ENCODE measurements at regions not wholly inside any gene's neighbourhood (a gene's known extent, or its start where the extent isn't known, plus 50 kb on each side); places are given as distances from the start of the nearest gene placed in this dataset.

DNA sequence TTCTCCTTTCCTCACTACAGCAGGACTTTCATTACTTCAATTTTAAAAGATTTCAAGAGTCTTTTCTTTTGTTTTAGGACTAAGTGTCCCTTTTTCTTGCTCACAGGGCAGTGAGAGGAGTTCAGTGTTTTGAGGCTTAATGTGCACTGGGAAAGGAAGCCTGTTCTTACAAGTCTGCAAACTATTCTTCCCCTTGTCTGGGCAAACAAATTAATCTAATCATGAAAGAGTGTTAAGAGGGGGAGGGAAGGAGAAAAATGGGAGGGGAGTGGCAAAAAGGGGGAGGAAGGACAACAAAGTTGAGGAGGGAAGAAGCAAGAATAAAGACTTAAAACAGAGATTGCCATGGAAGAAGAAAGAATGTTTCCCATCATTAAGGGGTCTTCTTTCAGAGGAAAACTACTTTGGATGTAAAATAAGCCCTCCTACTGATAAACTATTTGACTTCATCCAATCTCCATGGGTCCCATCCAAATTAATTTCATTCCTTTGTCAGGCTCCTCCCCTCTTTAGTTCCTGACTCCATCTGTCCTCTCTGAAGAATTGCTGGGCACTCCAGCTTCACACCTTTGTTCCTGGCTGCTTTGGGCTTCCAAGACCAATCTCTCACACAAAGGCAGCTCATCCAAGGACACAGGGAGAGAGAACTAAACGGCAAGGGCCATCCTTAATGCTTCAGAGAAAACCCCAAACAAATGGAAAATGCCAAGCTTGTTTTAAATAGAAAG is 244.5 kb downstream of the TPBG start:
- Histone ChIP-seq H3K27ac (replicated peaks in 1 of 4) (peak overlapping the region; percentile 67 to 76 (median 69)), H3K4me1 (peaks cover 0 to 58% (median 43%) of the 10 kb centered on the region in 4 donors), H3K4me3 (no peak overlapping the region), H3K9me3 (no peaks in the 10 kb centered on the region), H3K36me3 (no peaks in the 10 kb centered on the region), H3K27me3 (no peaks in the 10 kb centered on the region)
- 11% methylated on average over 1 of the region's 1 CpG for WGBS
- DNase-seq (ENCODE audit: extremely low spot score) = no peak
- no peak for TF ChIP-seq POLR2AphosphoS5 (IDR thresholded peaks at IDR 0.05)
- TF ChIP-seq, protein P1, sequence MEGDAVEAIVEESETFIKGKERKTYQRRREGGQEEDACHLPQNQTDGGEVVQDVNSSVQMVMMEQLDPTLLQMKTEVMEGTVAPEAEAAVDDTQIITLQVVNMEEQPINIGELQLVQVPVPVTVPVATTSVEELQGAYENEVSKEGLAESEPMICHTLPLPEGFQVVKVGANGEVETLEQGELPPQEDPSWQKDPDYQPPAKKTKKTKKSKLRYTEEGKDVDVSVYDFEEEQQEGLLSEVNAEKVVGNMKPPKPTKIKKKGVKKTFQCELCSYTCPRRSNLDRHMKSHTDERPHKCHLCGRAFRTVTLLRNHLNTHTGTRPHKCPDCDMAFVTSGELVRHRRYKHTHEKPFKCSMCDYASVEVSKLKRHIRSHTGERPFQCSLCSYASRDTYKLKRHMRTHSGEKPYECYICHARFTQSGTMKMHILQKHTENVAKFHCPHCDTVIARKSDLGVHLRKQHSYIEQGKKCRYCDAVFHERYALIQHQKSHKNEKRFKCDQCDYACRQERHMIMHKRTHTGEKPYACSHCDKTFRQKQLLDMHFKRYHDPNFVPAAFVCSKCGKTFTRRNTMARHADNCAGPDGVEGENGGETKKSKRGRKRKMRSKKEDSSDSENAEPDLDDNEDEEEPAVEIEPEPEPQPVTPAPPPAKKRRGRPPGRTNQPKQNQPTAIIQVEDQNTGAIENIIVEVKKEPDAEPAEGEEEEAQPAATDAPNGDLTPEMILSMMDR (IDR thresholded peaks at IDR 0.05) = no peak
- no peak for TF ChIP-seq EP300 (IDR thresholded peaks at IDR 0.05)
- no peak for TF ChIP-seq POLR2A (IDR thresholded peaks at IDR 0.05; ENCODE audit: low read depth)
- intact Hi-C loops (cut with DNase I) = loop anchor here (10.0 kb wide), 1 partner anchor 333 kb away; no protein-coding TSS in a partner anchor

DNA sequence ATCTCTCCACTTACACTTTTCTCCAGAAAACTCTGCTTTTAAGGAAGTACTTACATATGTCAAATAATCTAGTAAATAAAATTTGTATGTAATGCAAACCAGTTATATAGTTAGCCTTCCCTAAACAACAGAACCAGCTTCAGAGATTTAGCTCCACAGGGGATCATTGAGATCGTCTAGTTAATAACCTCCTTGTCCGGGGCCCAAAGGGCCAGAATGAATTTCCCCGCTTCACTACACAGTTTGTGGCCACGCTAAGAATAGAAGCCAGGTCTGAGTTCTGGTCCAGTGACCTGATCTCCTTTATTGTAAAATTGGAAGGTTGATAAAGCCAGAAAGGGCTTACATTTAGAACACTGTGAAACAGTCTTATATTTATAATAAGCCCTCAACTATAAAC is 245.2 kb downstream of the TPBG start:
- no peaks in the 10 kb centered on the region for H3K9me3 ChIP-seq

DNA sequence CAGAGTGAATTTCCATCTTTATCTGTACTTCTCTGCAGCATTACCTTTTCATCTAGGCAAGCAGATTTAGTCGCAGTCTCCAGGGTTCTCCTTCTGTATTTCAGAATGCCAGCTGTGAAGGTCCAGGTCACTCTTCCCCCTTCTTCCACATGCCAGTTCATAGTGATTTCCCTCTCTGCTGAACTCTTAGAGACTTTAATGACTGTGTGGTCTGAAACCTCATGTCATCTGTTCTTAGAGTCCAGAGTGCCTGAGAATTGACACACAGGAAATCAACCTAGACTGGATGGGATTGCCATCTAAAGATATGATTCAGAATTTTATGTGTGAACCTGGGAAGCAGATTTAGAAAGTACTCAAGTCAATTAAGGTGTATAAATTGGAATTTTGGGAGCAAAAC is 248.1 kb downstream of the TPBG start:
- Histone ChIP-seq H3K27me3 (no peaks in the 10 kb centered on the region), H3K4me1 (peaks cover 0 to 55% (median 37%) of the 10 kb centered on the region in 4 donors), H3K4me3 (no peak overlapping the region), H3K36me3 (no peaks in the 10 kb centered on the region), H3K9me3 (no peaks in the 10 kb centered on the region), H3K27ac (replicated peaks in 1 of 4) (no peak overlapping the region)
- TF ChIP-seq EP300 (IDR thresholded peaks at IDR 0.05) = no peak
- TF ChIP-seq, protein P1 (IDR thresholded peaks at IDR 0.05) = no peak
- TF ChIP-seq POLR2A (IDR thresholded peaks at IDR 0.05; ENCODE audit: low read depth) = no peak
- no peak for TF ChIP-seq POLR2AphosphoS5 (IDR thresholded peaks at IDR 0.05)
- no peak for DNase-seq (ENCODE audit: extremely low spot score)
- intact Hi-C loops (cut with DNase I) = loop anchor here (2.0 to 10.0 kb wide), 2 partner anchors 23 to 443 kb away; no protein-coding TSS in a partner anchor
- WGBS = 86% methylated on average over 1 of the region's 1 CpG

More for the DNA sequence above, 245.2 kb downstream of the TPBG start:
- TF ChIP-seq, protein P1 (IDR thresholded peaks at IDR 0.05) = no peak
- TF ChIP-seq POLR2AphosphoS5 (IDR thresholded peaks at IDR 0.05) = no peak
- no peak for TF ChIP-seq POLR2A (IDR thresholded peaks at IDR 0.05; ENCODE audit: low read depth)
- no peak for TF ChIP-seq EP300 (IDR thresholded peaks at IDR 0.05)
- H3K36me3 ChIP-seq = no peaks in the 10 kb centered on the region
- peaks cover 0 to 53% (median 41%) of the 10 kb centered on the region in 4 donors for H3K4me1 ChIP-seq
- WGBS = 39% methylated on average over 4 of the region's 4 CpGs
- no peak for DNase-seq (ENCODE audit: extremely low spot score)
- no peaks in the 10 kb centered on the region for H3K27me3 ChIP-seq
- no peak overlapping the region for H3K4me3 ChIP-seq
- peak overlapping the region; percentile 67 to 76 (median 69) for H3K27ac ChIP-seq (replicated peaks in 1 of 4)
- intact Hi-C loops (cut with DNase I) = loop anchor here (10.0 kb wide), 1 partner anchor 334 kb away; no protein-coding TSS in a partner anchor

DNA sequence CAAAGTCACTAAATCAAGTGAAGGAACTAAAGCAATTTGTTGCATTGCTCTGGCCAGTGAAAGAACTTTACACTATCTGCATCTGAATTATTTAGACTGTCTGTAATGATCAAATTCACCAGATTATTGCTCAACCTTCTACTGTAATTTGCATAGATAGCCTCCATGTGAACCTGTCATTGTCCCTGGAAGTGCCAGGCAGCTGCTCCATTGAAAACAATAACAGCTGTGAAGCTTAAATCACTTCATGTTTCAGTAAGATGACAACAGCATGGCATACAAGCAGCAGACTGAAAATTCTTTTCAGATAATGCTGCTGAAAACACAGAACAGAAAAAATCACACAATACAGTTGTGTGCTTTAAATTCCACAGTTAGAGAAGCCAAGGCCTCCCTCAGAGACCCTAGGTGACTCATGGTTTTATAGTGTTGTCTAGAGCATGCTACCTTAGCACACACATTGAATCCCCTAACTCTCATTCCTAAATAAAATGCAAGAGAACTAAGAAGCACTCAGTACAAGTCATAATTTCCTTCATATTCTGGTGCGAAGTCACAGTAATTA is 248.9 kb downstream of the TPBG start:
- no peak for DNase-seq (ENCODE audit: extremely low spot score)
- no peak overlapping the region for H3K4me3 ChIP-seq
- H3K4me1 ChIP-seq = peaks cover 0 to 58% (median 43%) of the 10 kb centered on the region in 4 donors
- H3K27me3 ChIP-seq = no peaks in the 10 kb centered on the region
- TF ChIP-seq, protein P1 (IDR thresholded peaks at IDR 0.05) = no peak
- TF ChIP-seq POLR2A (IDR thresholded peaks at IDR 0.05; ENCODE audit: low read depth) (no peak), EP300 (IDR thresholded peaks at IDR 0.05) (no peak), POLR2AphosphoS5 (IDR thresholded peaks at IDR 0.05) (no peak)
- no peak overlapping the region for H3K27ac ChIP-seq (replicated peaks in 1 of 4)
- no peaks in the 10 kb centered on the region for H3K36me3 ChIP-seq
- intact Hi-C loops (cut with DNase I) = loop anchor here (2.0 to 10.0 kb wide), 2 partner anchors 24 to 442 kb away; no protein-coding TSS in a partner anchor
- no peaks in the 10 kb centered on the region for H3K9me3 ChIP-seq
- WGBS = 92% methylated on average over 1 of the region's 1 CpG

Data from esophagus muscularis mucosa (tissue), 4 donors.